ENCODE measurements at regions not wholly inside any gene's neighbourhood (a gene's known extent, or its start where the extent isn't known, plus 50 kb on each side); places are given as distances from the start of the nearest gene placed in this dataset.
"Not testable (repeated sequence)": the region's sequence is repeated elsewhere in the genome, so short reads cannot be mapped to it uniquely, and the experiment has no call there.

DNA sequence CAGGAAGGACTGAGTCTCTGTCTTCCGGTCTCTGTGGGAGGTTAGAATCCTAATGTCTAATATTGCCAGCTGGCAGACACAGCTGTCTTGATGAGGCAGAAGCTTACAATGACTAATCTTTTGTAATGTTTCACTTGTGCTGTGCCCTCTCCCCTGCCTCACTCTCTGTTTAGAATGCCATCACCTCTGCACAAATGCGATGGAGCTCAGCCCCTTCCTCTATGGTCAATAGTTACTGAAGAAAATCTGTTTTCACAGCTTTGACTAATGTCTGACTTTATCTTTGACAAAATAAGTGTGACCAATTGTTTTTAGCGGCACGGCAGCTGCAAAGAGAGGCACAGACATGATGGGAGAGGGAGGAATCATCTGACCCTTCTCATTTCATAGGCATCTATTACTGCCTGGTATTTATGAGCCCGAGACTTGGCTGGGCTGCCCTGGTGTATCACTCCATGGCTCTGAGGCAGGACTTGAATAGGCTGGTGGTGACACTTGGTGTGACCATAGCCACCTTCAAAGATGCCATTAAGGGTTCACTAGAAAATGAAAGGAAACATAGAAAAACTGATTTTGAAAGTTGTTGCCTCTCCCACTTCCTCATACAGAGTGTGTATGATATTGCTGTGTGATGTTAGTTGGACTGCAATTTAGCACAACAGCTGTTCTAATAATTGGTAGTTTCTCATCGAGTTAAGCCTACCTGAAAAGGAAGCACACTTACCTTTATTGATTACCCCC, 163.2 kb upstream of the NBPF11 start:
- no peak for DNase-seq (ENCODE audit: low spot score)

DNA sequence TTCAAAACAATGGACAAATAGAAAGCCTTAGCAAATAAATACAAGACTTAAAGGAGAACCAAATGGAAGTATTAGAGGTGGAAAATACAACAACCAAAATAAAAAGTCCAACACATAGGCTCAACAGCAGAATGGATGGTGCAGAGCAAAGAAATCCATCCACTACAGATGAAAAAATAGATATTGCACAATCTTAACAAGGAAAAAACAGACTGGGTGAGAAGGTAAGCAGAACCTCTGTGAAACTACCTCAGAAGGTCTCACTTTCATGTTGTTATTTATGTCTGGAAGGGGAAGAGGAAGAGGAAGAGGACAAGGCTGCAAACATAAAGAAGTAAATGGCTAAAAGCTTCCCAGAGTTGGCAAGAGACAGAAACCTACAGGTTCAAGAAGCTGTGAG, 158.7 kb upstream of the NBPF11 start:
- no peak for DNase-seq (ENCODE audit: low spot score)

DNA sequence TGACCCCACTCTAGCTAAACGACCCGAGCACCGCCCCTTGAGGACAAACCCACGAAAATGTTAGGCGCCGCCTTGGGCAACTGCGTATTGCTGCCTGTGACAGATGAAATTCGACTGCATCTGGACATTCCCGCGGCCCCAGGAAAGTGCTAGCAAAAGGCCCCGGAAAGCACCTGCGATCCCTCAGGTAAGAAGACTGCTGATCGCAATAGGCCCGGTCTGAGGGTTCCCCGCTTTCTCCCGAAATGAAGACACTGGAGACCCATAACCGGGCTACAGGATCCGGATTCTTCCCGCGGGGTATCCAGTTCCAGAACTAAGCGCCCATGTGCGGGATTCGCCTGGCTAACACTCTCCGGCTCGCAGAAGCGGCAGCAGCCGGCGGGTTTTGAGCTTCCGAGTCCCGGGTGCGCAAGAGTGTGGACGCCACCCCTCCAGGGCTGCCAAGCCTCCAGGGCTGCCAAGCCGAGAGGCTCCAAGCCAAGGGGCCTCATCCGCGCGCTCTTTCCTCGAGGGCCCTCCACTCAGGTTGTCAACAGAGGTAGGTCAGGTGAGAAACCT, 157.9 kb upstream of the NBPF11 start:
- no peak for DNase-seq (ENCODE audit: low spot score)

GRCh38 chr1:148308832-148309458, 156.9 kb upstream of the NBPF11 start:
- peak; percentile 11 for DNase-seq (ENCODE audit: low spot score)

DNA sequence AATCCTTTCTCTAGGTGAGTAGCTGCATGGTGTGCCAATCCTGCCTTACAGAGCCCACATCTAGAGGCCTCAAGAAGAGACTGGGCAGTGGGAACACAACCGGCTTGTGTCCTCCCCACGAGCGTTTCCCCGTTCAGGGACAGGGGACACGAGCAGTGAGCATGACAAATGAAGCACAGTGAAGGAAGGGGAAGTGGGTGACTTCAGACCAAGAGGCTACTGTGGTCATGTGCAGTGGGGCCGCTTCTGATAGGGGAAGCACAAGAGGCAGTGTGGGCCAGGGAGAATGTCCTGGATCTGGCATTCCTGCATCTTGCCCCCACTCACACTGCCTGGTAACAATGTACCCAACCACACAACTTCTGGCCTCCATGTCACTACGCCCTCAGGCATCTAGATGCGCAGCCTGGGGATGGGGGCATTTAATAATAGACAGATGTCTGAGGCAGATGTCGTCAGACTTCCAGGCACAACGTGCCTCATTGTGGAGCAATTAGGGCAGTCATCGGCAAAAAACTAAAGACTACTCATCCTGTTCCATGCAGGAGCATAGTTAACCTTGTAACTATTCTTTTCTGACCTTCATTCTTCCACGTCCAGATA, 155.6 kb upstream of the NBPF11 start:
- no peak for DNase-seq (ENCODE audit: low spot score)

DNA sequence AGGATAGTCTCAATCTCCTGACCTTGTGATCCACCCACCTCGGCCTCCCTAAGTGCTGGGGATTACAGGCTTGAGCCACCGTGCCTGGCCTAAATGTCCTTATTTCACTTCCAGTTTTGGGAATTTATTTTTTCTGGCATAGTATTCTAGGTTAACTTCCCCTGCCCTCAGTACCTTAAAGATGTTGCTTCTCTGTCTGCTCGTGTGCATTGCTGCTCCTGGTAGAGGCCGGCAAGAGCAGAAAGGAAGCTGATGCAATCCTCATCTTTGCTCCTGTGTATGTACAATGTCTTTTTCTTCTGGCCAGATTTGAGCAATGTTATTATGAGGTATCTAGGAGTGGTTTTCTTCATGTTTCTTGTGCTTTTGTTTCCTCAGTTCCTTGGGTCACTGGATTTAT, 152.9 kb upstream of the NBPF11 start:
- DNase-seq (ENCODE audit: low spot score), result not testable (repeated sequence)

GRCh38 chr1:148302586-148303364, 150.7 kb upstream of the NBPF11 start:
- DNase-seq (ENCODE audit: low spot score), result peak; percentile 81

DNA sequence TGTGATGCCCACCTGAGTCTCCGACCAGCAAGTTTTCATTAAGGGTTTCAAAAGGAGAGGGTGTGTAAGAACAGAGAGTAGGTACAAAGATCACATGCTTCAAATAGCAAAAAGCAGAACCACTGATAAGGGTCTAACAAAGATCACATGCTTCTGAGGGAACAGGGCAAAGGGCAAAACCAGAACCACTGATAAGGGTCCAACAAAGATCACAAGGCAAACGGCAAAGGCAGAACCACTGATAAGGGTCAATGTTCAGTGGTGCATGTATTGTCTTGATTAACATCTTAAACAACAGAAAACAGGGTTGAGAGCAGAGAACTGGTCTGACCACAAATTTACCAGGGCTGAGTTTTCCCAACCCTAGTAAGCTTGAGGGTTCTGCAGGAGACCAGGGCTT, 145.8 kb upstream of the NBPF11 start:
- not testable (repeated sequence) for DNase-seq (ENCODE audit: low spot score)

- DNase-seq (ENCODE audit: low spot score), result no peak
These were observed 144.4 kb upstream of the NBPF11 start for GRCh38 chr1:148296511-148296910.

DNA sequence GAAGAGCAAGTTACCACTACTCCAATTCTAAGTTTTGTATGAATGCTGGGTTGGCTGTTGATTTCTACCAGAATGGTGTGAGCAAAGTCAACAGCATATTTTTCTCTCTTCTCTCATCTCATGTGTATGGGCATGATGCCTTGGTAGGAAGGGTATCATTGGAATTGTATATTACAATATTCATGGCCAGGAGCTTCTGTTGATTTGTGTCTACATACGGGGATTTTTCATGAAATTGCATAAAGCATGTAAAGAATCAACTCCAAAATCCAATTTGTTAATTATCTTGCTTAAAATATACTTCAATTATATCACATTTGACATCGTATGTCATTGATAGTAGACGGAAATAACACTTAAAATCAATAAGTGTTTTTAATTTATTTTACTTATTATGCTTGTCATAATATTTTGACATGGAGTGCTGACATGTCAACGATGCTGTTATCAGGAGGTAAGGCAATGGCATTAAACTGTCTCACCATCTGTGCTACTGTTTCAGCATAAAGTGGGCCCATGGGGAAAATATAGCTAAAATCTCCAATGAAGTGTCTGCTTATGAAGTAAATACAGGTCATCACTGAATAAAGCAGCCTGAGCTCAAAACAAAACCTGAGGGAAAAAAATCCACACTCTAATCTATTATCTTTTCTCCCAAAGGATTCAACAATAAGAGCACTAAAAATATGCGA, 142.2 kb upstream of the NBPF11 start:
- DNase-seq (ENCODE audit: low spot score), result no peak

- DNase-seq (ENCODE audit: low spot score), result no peak
These were observed 141.6 kb upstream of the NBPF11 start for GRCh38 chr1:148293651-148294050.

- DNase-seq (ENCODE audit: low spot score), result no peak
These were observed 140.8 kb upstream of the NBPF11 start for GRCh38 chr1:148292915-148293314.

- no peak for DNase-seq (ENCODE audit: low spot score)
These were observed 138.8 kb upstream of the NBPF11 start for GRCh38 chr1:148290881-148291280.

GRCh38 chr1:148289647-148290046, 137.6 kb upstream of the NBPF11 start:
- DNase-seq (ENCODE audit: low spot score), result no peak

DNA sequence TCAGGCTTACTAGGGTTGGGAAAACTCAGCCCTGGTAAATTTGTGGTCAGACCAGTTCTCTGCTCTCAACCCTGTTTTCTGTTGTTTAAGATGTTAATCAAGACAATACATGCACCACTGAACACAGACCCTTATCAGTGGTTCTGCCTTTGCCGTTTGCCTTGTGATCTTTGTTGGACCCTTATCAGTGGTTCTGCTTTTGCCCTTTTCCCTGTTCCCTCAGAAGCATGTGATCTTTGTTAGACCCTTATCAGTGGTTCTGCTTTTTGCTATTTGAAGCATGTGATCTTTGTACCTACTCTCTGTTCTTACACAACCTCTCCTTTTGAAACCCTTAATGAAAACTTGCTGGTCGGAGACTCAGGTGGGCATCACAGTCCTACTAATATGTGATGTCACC, 133.9 kb upstream of the NBPF11 start:
- DNase-seq (ENCODE audit: low spot score), result not testable (repeated sequence)

DNA sequence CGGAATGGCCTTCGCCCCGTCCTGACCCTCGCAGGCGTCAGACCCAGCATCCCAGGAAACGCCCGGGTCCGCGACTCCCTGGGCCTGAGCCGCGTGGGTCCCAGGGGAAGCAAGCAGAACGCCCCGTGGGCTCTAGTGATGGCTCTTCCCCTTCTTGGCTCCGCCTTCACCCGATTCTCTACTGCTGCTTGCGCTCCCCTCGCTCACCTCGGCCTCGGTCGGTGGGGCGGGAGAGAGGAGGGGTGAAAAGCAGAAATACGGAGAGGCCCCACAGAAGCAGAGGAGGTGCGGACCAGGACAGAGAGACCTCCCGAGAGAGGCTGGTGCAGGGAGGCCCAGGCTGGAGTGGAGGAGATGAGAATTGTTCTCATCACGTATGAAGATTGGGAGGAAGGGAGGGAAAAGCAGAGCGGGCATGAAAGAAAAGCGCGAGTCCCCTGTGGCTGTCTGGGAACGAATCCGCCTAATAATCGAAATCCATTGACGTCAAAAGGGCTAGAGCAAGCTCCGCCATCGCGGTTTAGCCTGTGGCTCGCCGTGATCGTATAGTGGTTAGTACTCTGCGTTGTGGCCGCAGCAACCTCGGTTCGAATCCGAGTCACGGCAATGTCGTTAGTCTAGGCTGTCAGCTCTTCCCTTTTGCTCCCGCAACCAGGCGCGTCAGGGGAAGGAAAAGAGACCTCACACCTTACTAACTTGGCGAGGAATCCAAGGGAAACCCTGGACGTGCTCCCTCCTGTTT, 128.9 kb upstream of the NBPF11 start:
- DNase-seq (ENCODE audit: low spot score), result not testable (repeated sequence)

DNA sequence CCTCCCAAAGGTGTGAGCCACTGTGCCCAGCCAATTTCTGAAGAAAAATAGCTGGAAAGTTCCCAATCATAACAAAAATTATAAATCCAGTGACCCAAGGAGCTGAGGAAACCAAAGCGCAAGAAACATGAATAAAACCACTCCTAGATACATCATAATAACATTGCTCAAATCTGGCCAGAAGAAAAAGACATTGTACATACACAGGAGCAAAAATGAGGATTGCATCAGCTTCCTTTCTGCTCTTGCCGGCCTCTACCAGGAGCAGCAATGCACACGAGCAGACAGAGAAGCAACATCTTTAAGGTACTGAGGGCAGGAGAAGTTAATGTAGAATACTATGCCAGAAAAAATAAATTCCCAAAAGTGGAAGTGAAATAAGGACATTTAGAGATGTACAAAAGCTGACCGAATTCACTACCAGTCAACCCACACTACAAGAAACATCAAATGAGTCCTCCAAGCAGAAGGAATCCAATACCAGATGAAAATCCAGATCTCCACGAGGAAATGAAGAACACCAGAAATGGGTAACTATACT, 127.0 kb upstream of the NBPF11 start:
- not testable (repeated sequence) for DNase-seq (ENCODE audit: low spot score)

GRCh38 chr1:148277865-148278279, 125.8 kb upstream of the NBPF11 start:
- DNase-seq (ENCODE audit: low spot score), result not testable (repeated sequence)

GRCh38 chr1:148267066-148267465, 115.0 kb upstream of the NBPF11 start:
- not testable (repeated sequence) for DNase-seq (ENCODE audit: low spot score)

Measured in activated CD4-positive, alpha-beta T cell treated with anti-CD3 and anti-CD28 coated beads, Interleukin-2, Interleukin-4, amounts not matched to agents 100 ng/mL and 50 ng/mL, durations not matched to agents 16 hours and 8 hours (primary cell).